Loucy (cell line): ENCODE measurements at regions not wholly inside any gene's neighbourhood (a gene's known extent, or its start where the extent isn't known, plus 50 kb on each side); places are given as distances from the start of the nearest gene placed in this dataset.

ENCODE experiments used
- H2AFZ ChIP-seq: fragments of 200-600 bp; sonication (generic); 2 replicates; pipeline ENCODE4 v1.6.0; 2016; ENCODE audit warnings: antibody characterized with exemption, mild to moderate bottlenecking, low read length, moderate library complexity
- H3F3A ChIP-seq: fragments of 200-600 bp; 2 replicates; pipeline ENCODE4 v1.6.0; 2016; ENCODE audit warnings: antibody characterized with exemption, low read depth, mild to moderate bottlenecking
- H3K27me3 ChIP-seq: fragments of 200-600 bp; sonication (generic); 2 replicates; pipeline ENCODE4 v1.6.1; 2014; ENCODE audit warnings: low read length, mild to moderate bottlenecking; ENCODE audit not compliant: insufficient read depth, poor library complexity, severe bottlenecking
- H3K36me3 ChIP-seq: fragments of 200-600 bp; sonication (generic); 2 replicates; pipeline ENCODE4 v1.6.1; 2016; ENCODE audit warnings: low read length; ENCODE audit not compliant: insufficient read depth
- H3K4me1 ChIP-seq: fragments of 200-600 bp; sonication (generic); 2 replicates; pipeline ENCODE4 v1.5.1; 2014; ENCODE audit warnings: low read length, mild to moderate bottlenecking; ENCODE audit not compliant: insufficient read depth, poor library complexity, severe bottlenecking
- H3K4me2 ChIP-seq: fragments of 200-600 bp; sonication (generic); 2 replicates; pipeline ENCODE4 v1.6.0; 2014; ENCODE audit warnings: antibody characterized with exemption, low read length, low read depth, mild to moderate bottlenecking; ENCODE audit not compliant: poor library complexity, severe bottlenecking
- H3K4me3 ChIP-seq: fragments of 200-600 bp; sonication (generic); 2 replicates; pipeline ENCODE4 v1.5.1; 2014; ENCODE audit warnings: low read length, mild to moderate bottlenecking, mixed read lengths; ENCODE audit not compliant: poor library complexity, severe bottlenecking
- H3K79me2 ChIP-seq: fragments of 200-600 bp; sonication (generic); 2 replicates; pipeline ENCODE4 v1.6.1; 2014; ENCODE audit warnings: low read length; ENCODE audit not compliant: insufficient read depth
- H3K9ac ChIP-seq: fragments of 200-600 bp; sonication (generic); 2 replicates; pipeline ENCODE4 v1.6.0; 2014; ENCODE audit warnings: mild to moderate bottlenecking, low read depth, low read length, moderate library complexity; ENCODE audit not compliant: poor library complexity, severe bottlenecking
- H3K9me2 ChIP-seq: fragments of 200-600 bp; sonication (generic); replicated peaks from 2 replicates; pipeline ENCODE4 v1.6.1; 2016; ENCODE audit warnings: low read depth, low read length, mixed read lengths
- H3K9me3 ChIP-seq: fragments of 200-600 bp; sonication (generic); 2 replicates; pipeline ENCODE4 v1.6.1; 2014; ENCODE audit warnings: mild to moderate bottlenecking, antibody characterized with exemption, low read length, low read depth; ENCODE audit not compliant: insufficient read depth
- H4K20me1 ChIP-seq: fragments of 200-600 bp; sonication (generic); 2 replicates; pipeline ENCODE4 v1.6.0; 2014; ENCODE audit warnings: antibody characterized with exemption, low read length, mild to moderate bottlenecking; ENCODE audit not compliant: insufficient read depth, poor library complexity, severe bottlenecking
- CTCF ChIP-seq: fragments of 200-600 bp; sonication (generic); conservative IDR thresholded peaks from 2 replicates; pipeline ENCODE4 v1.5.1; 2014; ENCODE audit warnings: mild to moderate bottlenecking, antibody characterized with exemption, low read length
- EZH2phosphoT487 ChIP-seq: fragments of 200-600 bp; IDR thresholded peaks from 2 replicates; pipeline ENCODE4 v1.6.1; 2018; ENCODE audit warnings: antibody characterized with exemption, mild to moderate bottlenecking, moderate library complexity, borderline replicate concordance

DNA sequence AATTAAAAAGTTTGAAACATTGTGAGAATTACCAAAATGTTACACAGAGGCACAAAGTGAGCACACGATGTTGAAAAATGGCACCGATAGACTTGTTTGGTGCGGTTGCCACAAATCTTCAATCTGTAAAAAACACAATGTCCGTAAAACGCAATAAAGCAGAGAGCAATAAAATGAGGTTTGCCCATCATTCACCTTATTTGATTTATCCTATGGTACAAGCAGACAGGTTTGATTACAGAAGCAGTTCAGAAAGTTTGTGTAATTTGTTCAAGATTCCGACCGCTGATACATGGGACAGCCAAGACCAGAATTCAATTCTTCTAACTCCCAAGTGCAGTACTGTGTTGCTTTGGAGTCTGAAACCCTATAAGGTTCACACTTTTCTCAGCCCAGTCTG lies 318.3 kb upstream of the PROX1 start:
- Histone ChIP-seq H3K9me3 (no peaks in the 10 kb centered on the region), H3K4me2 (no peak overlapping the region), H3K27me3 (no peaks in the 10 kb centered on the region), H3K9me2 (no peaks in the 10 kb centered on the region), H3K4me3 (no peak overlapping the region), H2AFZ (no peak overlapping the region), H3F3A (no peaks in the 10 kb centered on the region), H3K79me2 (no peaks in the 10 kb centered on the region), H3K4me1 (no peaks in the 10 kb centered on the region), H3K9ac (no peak overlapping the region), H3K36me3 (no peaks in the 10 kb centered on the region), H4K20me1 (no peaks in the 10 kb centered on the region)
- TF ChIP-seq CTCF (no peak), EZH2phosphoT487 (no peak)

- no peaks in the 10 kb centered on the region for H3K79me2 ChIP-seq
- H3F3A ChIP-seq = no peaks in the 10 kb centered on the region
- H3K27me3 ChIP-seq = no peaks in the 10 kb centered on the region
- H3K4me1 ChIP-seq = no peaks in the 10 kb centered on the region
- no peak overlapping the region for H3K4me2 ChIP-seq
- H3K9me2 ChIP-seq = no peaks in the 10 kb centered on the region
- no peak for TF ChIP-seq EZH2phosphoT487
- no peak for TF ChIP-seq CTCF
- H4K20me1 ChIP-seq = no peaks in the 10 kb centered on the region
- H3K36me3 ChIP-seq = no peaks in the 10 kb centered on the region
- no peaks in the 10 kb centered on the region for H3K9me3 ChIP-seq
- no peak overlapping the region for H3K4me3 ChIP-seq
- no peak overlapping the region for H3K9ac ChIP-seq
- H2AFZ ChIP-seq = no peak overlapping the region
Observed at GRCh38 chr1:213669964-213670691, 317.6 kb upstream of the PROX1 start.

DNA sequence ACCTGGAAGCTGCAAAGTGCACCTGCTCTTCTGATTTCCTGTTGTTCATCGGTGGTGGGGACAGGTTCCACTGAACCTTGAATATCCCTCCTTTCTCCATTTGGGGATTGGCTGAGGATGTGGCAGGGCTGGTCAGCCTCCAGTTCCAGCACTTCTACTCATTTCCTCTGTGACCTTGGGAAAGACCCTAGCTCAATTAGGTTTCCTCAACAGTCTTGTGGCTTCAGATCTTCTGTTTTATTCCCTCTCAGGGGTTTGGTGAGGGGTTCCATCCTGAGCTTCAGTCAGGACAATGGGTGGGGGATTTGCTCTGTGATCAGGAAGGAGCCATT lies 317.1 kb upstream of the PROX1 start:
- no peak overlapping the region for H3K9ac ChIP-seq
- H3K9me3 ChIP-seq = no peaks in the 10 kb centered on the region
- H3K9me2 ChIP-seq = no peaks in the 10 kb centered on the region
- no peaks in the 10 kb centered on the region for H3F3A ChIP-seq
- H3K79me2 ChIP-seq = no peaks in the 10 kb centered on the region
- no peak overlapping the region for H3K4me2 ChIP-seq
- H3K4me3 ChIP-seq = no peak overlapping the region
- H3K27me3 ChIP-seq = no peaks in the 10 kb centered on the region
- H2AFZ ChIP-seq = no peak overlapping the region
- H3K4me1 ChIP-seq = no peaks in the 10 kb centered on the region
- H4K20me1 ChIP-seq = no peaks in the 10 kb centered on the region
- H3K36me3 ChIP-seq = no peaks in the 10 kb centered on the region
- no peak for TF ChIP-seq CTCF
- no peak for TF ChIP-seq EZH2phosphoT487
